ENCODE measurements at regions not wholly inside any gene's neighbourhood (a gene's known extent, or its start where the extent isn't known, plus 50 kb on each side); places are given as distances from the start of the nearest gene placed in this dataset.

DNA sequence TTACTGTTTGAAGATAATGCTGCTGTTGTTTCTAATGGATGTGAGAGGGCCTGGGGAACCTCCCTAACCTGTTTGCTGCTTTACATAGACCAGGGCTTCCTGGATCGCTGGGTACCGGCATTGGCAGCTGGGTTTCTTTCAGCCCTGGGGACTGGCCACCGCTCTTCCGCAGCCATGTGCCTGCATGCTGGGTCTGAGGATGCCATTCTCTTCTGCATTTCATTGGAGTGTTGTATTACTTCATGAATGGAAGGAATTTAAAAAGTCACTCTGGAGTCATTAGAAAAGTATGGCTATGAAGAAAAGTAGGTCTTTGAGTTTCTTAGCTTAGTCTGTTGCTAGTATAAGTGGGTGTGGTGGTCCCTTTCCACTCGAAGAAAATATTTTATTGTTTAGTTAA, 107.3 kb upstream of the MGAT5 start:
- TF ChIP-seq ELF4 (IDR thresholded peaks at IDR 0.05): no peak
- TF ChIP-seq FOXM1 (IDR thresholded peaks at IDR 0.05; ENCODE audit: borderline replicate concordance): no peak
- TF ChIP-seq SUZ12 (IDR thresholded peaks at IDR 0.05): no peak
- no peak for TF ChIP-seq FOXK2 (IDR thresholded peaks at IDR 0.05)
- TF ChIP-seq SP1 (IDR thresholded peaks at IDR 0.05): no peak
- no peak for TF ChIP-seq BHLHE40 (IDR thresholded peaks at IDR 0.05; ENCODE audit: borderline replicate concordance)
